GM19397 (cell line): ENCODE measurements at regions not wholly inside any gene's neighbourhood (a gene's known extent, or its start where the extent isn't known, plus 50 kb on each side); places are given as distances from the start of the nearest gene placed in this dataset.

Experiments used
- ATAC-seq: cut with Tn5 transposase; IDR thresholded peaks from one replicate; pipeline ENCODE4 v1.9.1; 2021; ENCODE audit warnings: mild to moderate bottlenecking, moderate library complexity; ENCODE audit not compliant: unreplicated experiment

DNA sequence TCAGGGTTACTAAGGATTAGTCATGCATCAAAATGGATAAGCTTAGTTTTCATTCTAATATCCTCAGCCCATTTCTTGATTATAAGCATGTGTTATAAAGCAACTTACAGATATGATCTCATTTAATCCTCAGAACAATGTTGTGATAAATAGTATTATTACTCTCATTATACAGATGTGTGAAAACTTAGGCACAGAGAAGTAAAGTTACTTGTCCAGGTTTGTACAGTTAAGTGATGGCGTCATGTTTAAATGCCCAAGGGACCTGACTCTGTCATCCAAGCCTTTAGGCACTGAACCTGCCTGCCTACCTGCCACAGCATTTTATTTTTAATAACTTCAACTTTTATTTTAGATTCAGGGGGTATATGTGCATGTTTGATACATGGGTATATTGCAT, 472.9 kb upstream of the SEMA6D start:
- ATAC-seq, result no peak

DNA sequence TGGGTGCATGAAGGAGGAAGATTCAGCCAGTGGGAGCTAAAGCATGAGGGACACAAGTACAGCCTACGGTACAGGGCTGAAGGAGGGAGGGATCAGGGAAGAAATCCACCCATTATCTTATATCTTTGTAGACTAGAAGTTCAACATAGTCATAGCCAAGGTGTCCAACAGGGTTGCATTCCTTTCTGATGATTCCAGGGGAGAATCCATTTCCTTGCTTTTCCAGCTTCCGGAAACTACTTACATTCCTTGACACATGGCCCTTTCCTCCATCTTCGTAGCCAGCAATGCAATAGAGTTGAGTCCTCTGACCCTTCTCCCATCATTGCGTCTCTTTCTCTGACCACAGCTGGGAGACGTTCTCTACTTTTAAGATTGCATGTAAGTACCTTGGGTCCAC, 471.0 kb upstream of the SEMA6D start:
- ATAC-seq, result no peak

- no peak for ATAC-seq
Measured at GRCh38 chr15:47258521-47258920, 458.8 kb upstream of the SEMA6D start.

DNA sequence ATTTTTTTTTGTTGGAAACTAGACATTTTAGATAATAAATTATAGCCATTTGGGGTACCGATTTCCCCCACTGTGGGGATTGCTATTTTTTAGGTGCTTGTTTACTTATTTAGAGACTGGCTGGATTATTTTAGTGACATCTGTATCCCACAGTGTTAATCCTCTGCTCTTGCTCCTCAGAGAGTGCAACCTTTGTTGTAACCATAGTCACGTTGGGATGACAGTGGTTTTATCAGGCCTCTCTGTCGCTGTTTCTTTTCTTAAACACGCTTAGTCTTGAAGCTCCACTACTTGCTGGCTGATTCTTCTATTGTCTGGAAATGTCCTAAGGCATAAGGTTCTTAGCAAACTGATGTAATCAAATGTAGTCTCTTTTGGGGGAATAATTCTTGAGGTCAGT, 451.6 kb upstream of the SEMA6D start:
- no peak for ATAC-seq

- ATAC-seq, result no peak
Measured at GRCh38 chr15:47266566-47266965, 450.7 kb upstream of the SEMA6D start.

- no peak for ATAC-seq
Measured at GRCh38 chr15:47273864-47274263, 443.4 kb upstream of the SEMA6D start.

- no peak for ATAC-seq
Measured at GRCh38 chr15:47283246-47283645, 434.1 kb upstream of the SEMA6D start.

DNA sequence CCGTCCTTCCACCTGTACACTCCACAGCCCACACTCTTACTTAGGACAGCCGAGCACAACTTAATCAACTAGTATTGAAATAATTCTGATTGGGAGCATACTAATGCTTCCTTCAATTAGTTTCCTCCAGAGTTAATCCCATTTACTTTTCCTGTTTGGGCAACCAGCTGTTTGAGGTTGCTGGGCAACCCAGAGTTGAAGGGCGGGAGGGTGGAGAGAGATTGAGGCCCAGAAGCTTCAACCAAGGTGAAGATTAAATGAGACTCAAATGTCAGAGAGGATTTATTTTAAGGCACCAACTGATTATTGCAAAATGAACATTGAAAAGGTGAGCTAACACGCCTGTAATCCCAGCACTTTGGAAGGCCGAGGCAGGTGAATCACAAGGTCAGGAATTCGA, 428.5 kb upstream of the SEMA6D start:
- ATAC-seq, result no peak

DNA sequence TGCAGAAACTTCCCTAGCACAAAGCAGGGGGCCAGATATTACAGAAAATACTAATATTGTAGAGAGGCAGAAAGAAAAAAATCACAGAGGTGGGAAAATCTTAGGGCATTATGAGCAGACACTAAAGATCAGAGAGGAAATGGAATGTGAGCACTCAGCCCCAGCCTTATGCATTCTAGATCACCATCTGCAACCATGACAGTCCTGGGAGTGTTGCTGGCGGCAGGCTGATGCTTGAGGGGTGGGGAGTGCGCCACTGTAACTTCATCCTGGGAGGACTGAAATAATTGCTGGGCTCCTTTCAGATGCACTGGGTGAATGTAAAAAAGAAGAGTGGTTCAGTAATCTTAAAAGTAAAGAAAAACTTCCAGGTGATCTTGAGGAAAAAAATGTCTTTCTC, 427.6 kb upstream of the SEMA6D start:
- ATAC-seq, result no peak

DNA sequence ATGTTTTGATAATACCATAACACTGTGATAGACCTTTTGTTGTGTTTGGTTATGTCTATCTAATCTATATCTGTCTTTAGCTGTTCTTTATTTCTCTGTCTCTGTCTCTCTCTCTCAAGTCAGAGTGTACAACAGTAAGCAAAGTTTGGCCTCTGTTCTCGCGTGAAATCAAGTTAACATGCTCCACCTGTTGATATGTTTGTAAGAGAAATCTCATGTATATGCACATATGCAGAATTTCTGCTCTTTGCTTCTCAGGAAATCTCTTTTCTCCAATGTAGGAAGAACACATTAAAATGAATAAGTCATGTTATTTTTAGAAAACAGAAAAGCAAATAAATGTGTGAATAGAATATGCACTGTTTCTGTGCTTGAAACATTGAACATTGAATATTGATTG, 425.5 kb upstream of the SEMA6D start:
- ATAC-seq, result no peak

- ATAC-seq, result no peak
Measured at GRCh38 chr15:47292638-47293190, 424.6 kb upstream of the SEMA6D start.

GRCh38 chr15:47293466-47294162, 423.7 kb upstream of the SEMA6D start:
- no peak for ATAC-seq

DNA sequence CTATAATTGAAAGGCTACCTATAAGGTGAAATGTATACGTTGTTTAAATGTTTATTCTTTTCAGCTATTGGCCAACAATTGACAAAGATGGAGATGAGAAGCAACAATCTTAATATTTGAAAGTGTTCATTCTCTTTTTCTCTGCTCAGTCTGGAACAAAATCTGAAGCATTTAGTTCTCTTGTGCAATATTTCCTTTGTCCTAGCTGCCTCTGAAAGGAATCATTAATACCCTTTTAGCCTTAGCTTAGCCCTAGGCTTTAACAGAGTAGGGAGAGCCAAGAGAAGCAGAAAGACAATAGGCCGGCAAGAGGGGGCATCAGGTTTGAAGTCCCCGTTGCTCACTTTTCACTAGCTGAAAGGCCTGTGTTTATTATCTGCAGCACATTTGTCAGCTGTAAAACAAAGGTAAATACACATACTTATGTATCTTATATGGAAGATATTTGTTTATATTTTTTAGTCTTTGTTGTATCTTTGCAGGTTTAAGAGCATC, 422.5 kb upstream of the SEMA6D start:
- ATAC-seq, result no peak

DNA sequence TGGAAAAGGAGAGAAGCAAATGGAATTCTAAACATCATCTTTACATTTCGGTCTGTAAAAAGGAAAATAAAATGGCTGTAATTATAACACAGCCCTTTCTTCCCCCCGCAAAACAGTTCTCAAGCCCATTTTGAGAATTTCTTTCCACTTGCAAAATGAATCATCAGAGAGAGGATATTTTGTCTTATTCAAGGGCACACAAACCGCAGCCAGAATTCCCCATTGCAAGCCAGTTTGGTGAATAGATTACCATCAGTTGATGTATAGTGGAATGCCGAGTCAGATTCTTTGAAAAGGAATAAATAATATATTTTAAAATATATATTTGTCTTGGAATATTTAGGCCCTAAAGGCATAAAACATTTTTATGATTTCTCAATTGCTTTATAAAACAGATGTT, 420.4 kb upstream of the SEMA6D start:
- no peak for ATAC-seq

- no peak for ATAC-seq
Measured at GRCh38 chr15:47299846-47300434, 417.4 kb upstream of the SEMA6D start.

GRCh38 chr15:47300596-47300995, 416.7 kb upstream of the SEMA6D start:
- no peak for ATAC-seq

- no peak for ATAC-seq
Measured at GRCh38 chr15:47301481-47301880, 415.8 kb upstream of the SEMA6D start.

- no peak for ATAC-seq
Measured at GRCh38 chr15:47304656-47305055, 412.6 kb upstream of the SEMA6D start.

- ATAC-seq, result no peak
Measured at GRCh38 chr15:47312161-47312560, 405.1 kb upstream of the SEMA6D start.

GRCh38 chr15:47326410-47327333, 390.6 kb upstream of the SEMA6D start:
- ATAC-seq, result no peak

GRCh38 chr15:47331829-47332393, 385.4 kb upstream of the SEMA6D start:
- no peak for ATAC-seq
